K562 (cell line): ENCODE measurements at regions not wholly inside any gene's neighbourhood (a gene's known extent, or its start where the extent isn't known, plus 50 kb on each side); places are given as distances from the start of the nearest gene placed in this dataset.

ENCODE experiments used
- ATAC-seq: fragments of 200-7000 bp; cut with Tn5 transposase; 3 replicates; pipeline ENCODE4 v1.9.1; 2020; ENCODE audit warnings: moderate library complexity
- BruUV-seq: library from RNA; stranded (reverse); fragments of 400-500 nt; replicated peaks from 2 replicates; lab custom pipeline; 2021; lab: Mats Ljungman, UMichigan
- CTCF ChIA-PET: fragments of 300-600 bp; formaldehyde crosslinking; extraction: SDS; loops from one replicate; lab custom pipeline; 2021; ENCODE audit warnings: low intra/inter-chr PET ratio; lab: Yijun Ruan, JAX
- POLR2A ChIA-PET: fragments of 300-600, 350-650 bp; sonication (Branson Sonifier 250); formaldehyde crosslinking; extraction: SDS; loops from one replicate; lab custom pipeline; 2021; ENCODE audit warnings: antibody characterized with exemption, inconsistent platforms; lab: Yijun Ruan, JAX
- DNase-seq, 4 experiments: peaks; one replicate each; pipeline versions ENCODE4 v3.0.0 to v3.0.0-alpha.2; 2011 to 2018; ENCODE audit warnings: low spot score in 3 of 4, mixed read lengths in 3 of 4; ENCODE audit errors: extremely low read depth in 1 of 4
- FAIRE-seq: peaks from 2 replicates; lab custom pipeline; 2011; peaks lifted over from hg19 to GRCh38; lab: Jason Lieb, UNC
- H2AFZ ChIP-seq: 2 replicates; pipeline ENCODE4 v1.6.0; 2011; ENCODE audit warnings: low read depth, low read length, control low read depth, inconsistent platforms
- H3K27ac ChIP-seq: fragments of 200-600 bp; 3 replicates; pipeline ENCODE4 v1.8.0; 2011; ENCODE audit warnings: low read depth, mild to moderate bottlenecking, control low read depth, inconsistent platforms, low read length, moderate library complexity, mixed read lengths; ENCODE audit errors: extremely low read depth
- H3K27me3 ChIP-seq, 2 experiments: fragments of 300-600 bp in 1 of 2; 2 replicates in 1 of 2; 3 replicates in 1 of 2; pipeline versions ENCODE4 v1.6.0 to v1.8.0; 2011; ENCODE audit warnings: inconsistent platforms in 2 of 2, low read length in 2 of 2, mild to moderate bottlenecking in 1 of 2, mixed read lengths in 1 of 2, moderate library complexity in 1 of 2; ENCODE audit not compliant: control insufficient read depth in 2 of 2, insufficient read depth in 2 of 2
- H3K36me3 ChIP-seq: fragments of 300-600 bp; 3 replicates; pipeline ENCODE4 v1.8.0; 2011; ENCODE audit warnings: mild to moderate bottlenecking, low read length, inconsistent platforms; ENCODE audit not compliant: control insufficient read depth, insufficient read depth
- H3K4me1 ChIP-seq, 2 experiments: fragments of 200-600 bp in 1 of 2; replicated peaks in 1 of 2; 2 replicates in 1 of 2; 3 replicates in 1 of 2; pipeline versions ENCODE4 v1.5.1 to v1.8.0; 2011; ENCODE audit warnings: inconsistent platforms in 2 of 2, low read length in 2 of 2, mild to moderate bottlenecking in 1 of 2, mixed read lengths in 1 of 2, moderate library complexity in 1 of 2; ENCODE audit not compliant: control insufficient read depth in 2 of 2, insufficient read depth in 2 of 2
- H3K4me2 ChIP-seq: 2 replicates; pipeline ENCODE4 v1.6.1; 2011; ENCODE audit warnings: low read length, control low read depth, inconsistent platforms, mixed read lengths; ENCODE audit not compliant: insufficient read depth
- H3K4me3 ChIP-seq: fragments of 200-600 bp; sonication (generic), shearing (Covaris generic); 2 replicates; pipeline ENCODE4 v1.5.1; 2016; ENCODE audit warnings: control low read depth, inconsistent platforms
- H3K79me2 ChIP-seq: fragments of 200-600 bp; 3 replicates; pipeline ENCODE4 v1.8.0; 2011; ENCODE audit warnings: low read length, inconsistent platforms; ENCODE audit not compliant: control insufficient read depth, insufficient read depth
- H3K9ac ChIP-seq, 2 experiments: 2 replicates each; pipeline versions ENCODE4 v1.6.0 to v1.6.1; 2011; ENCODE audit warnings: low read depth in 2 of 2, low read length in 2 of 2, control low read depth in 1 of 2, inconsistent platforms in 1 of 2, mild to moderate bottlenecking in 1 of 2, mixed read lengths in 1 of 2; ENCODE audit not compliant: insufficient read depth in 1 of 2
- H3K9me1 ChIP-seq: one replicate; pipeline ENCODE4 v1.6.0; 2011; ENCODE audit warnings: inconsistent platforms, mild to moderate bottlenecking, low read length, moderate library complexity; ENCODE audit not compliant: control insufficient read depth, insufficient read depth
- H3K9me3 ChIP-seq: replicated peaks from 2 replicates; pipeline ENCODE4 v1.5.1; 2011; ENCODE audit warnings: low read depth, low read length, inconsistent platforms; ENCODE audit not compliant: control insufficient read depth, insufficient read depth
- H4K20me1 ChIP-seq: replicated peaks from 2 replicates; pipeline ENCODE4 v1.6.1; 2011; ENCODE audit warnings: low read length, inconsistent platforms, mixed read lengths; ENCODE audit not compliant: control insufficient read depth, insufficient read depth
- MIER1 ChIP-seq: fragments of 450-650 bp; IDR thresholded peaks from 2 replicates; pipeline ENCODE4 v1.6.1; 2016; ENCODE audit warnings: antibody characterized with exemption, mild to moderate bottlenecking, low read depth
- NUFIP1 ChIP-seq: fragments of 450-650 bp; IDR thresholded peaks from 2 replicates; pipeline ENCODE4 v1.6.1; 2018; ENCODE audit not compliant: partially characterized antibody
- PHF21A ChIP-seq: fragments of 450-650 bp; IDR thresholded peaks from 2 replicates; pipeline ENCODE4 v1.6.1; 2017; ENCODE audit warnings: low read depth, borderline replicate concordance
- PPARD ChIP-seq: fragments of 250-450 bp; sonication (Bioruptor Pico); IDR thresholded peaks from 2 replicates; pipeline ENCODE4 v1.8.0; 2022; ENCODE audit warnings: inconsistent platforms, mild to moderate bottlenecking, moderate library complexity
- RBM17 ChIP-seq: fragments of 200-400 bp; formaldehyde crosslinking; IDR thresholded peaks from 2 replicates; pipeline ENCODE4 v1.6.1; 2017; ENCODE audit warnings: low read depth, mild to moderate bottlenecking, low read length, borderline replicate concordance
- RBM22 ChIP-seq: fragments of 200-400 bp; formaldehyde crosslinking; IDR thresholded peaks from 2 replicates; pipeline ENCODE4 v1.6.1; 2018; ENCODE audit warnings: low read length, low read depth; ENCODE audit not compliant: poor library complexity, severe bottlenecking
- ZFP36 ChIP-seq: fragments of 150-350 bp; IDR thresholded peaks from 2 replicates; pipeline ENCODE4 v1.6.1; 2018; ENCODE audit warnings: low read length, low read depth; ENCODE audit not compliant: partially characterized antibody
- ZNF695 ChIP-seq: fragments of 450-650 bp; formaldehyde crosslinking; IDR thresholded peaks from 2 replicates; pipeline ENCODE4 v1.4.0; 2020; ENCODE audit warnings: mild to moderate bottlenecking, moderate library complexity
- WGBS: fragments of 100-300 bp; shearing (Covaris generic); methylation state at CpG from one replicate; pipeline ENCODE4 v1.1.6; 2016; ENCODE audit warnings: low coverage, mixed read lengths; ENCODE audit not compliant: insufficient coverage; ENCODE audit errors: missing lambda C conversion rate; 5-methylcytosine and 5-hydroxymethylcytosine counted together
- in situ Hi-C: fragments of 300-500 bp; cut with MboI; formaldehyde crosslinking; loops from 4 replicates; pipeline ENCODE4 v1.15.0; 2018; ENCODE audit warnings: inconsistent platforms, mixed read lengths
- intact Hi-C: fragments of 100-400 bp; cut with micrococcal nuclease; formaldehyde crosslinking; loops from 2 replicates; pipeline ENCODE4 v1.14.2; 2022
- TF ChIP-seq, protein P1 (sequence below): sonication (generic); formaldehyde crosslinking; IDR thresholded peaks from 2 replicates; pipeline ENCODE4 v1.9.0; 2022; ENCODE audit warnings: mild to moderate bottlenecking, missing genetic modification reagents
- TF ChIP-seq, protein P2 (sequence below): sonication (generic); formaldehyde crosslinking; IDR thresholded peaks from 2 replicates; pipeline ENCODE4 v1.8.1; 2023; ENCODE audit warnings: mild to moderate bottlenecking, missing genetic modification reagents

DNA sequence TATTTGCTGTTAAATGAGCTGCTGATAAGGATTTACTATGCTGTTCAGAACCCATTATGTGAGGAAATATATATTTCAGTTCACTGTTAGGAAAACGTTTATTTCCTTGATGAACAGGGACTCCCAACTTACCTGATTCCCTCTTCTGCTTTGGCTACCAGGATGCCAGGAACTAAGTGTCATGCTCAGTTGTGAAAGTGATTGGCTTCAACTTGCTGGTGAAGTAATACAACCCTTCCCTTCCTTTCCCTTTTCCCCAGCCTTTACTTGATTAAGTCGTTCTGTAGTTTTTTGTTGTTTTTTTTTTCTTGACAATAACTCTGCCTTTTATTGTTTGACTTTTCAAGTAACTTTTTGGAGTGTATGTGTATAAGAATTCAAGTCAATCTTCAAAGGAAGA, 309.3 kb downstream of the DOCK8 start:
- Histone ChIP-seq H3K4me2 (no peak overlapping the region), H3K27ac (no peak overlapping the region), H3K9me3 (no peaks in the 10 kb centered on the region), H3K27me3 (peaks cover 0 to under 1% of the 10 kb centered on the region in 2 experiments; a peak in 1 of 5 replicates), H4K20me1 (no peaks in the 10 kb centered on the region), H3K4me3 (no peak overlapping the region), H3K4me1 (no peaks in the 10 kb centered on the region; a peak in 1 of 5 replicates), H3K36me3 (no peaks in the 10 kb centered on the region), H2AFZ (no peak overlapping the region), H3K9me1 (no peaks in the 10 kb centered on the region), H3K9ac (no peak overlapping the region), H3K79me2 (no peaks in the 10 kb centered on the region)
- TF ChIP-seq MIER1, result no peak
- no peak for TF ChIP-seq RBM22
- TF ChIP-seq ZFP36, result no peak
- TF ChIP-seq, protein P1, sequence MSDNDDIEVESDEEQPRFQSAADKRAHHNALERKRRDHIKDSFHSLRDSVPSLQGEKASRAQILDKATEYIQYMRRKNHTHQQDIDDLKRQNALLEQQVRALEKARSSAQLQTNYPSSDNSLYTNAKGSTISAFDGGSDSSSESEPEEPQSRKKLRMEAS, result no peak
- no peak for TF ChIP-seq RBM17
- no peak for TF ChIP-seq PHF21A
- TF ChIP-seq PPARD (CRISPR knock-in tag), result no peak
- no peak for TF ChIP-seq NUFIP1
- TF ChIP-seq, protein P2, sequence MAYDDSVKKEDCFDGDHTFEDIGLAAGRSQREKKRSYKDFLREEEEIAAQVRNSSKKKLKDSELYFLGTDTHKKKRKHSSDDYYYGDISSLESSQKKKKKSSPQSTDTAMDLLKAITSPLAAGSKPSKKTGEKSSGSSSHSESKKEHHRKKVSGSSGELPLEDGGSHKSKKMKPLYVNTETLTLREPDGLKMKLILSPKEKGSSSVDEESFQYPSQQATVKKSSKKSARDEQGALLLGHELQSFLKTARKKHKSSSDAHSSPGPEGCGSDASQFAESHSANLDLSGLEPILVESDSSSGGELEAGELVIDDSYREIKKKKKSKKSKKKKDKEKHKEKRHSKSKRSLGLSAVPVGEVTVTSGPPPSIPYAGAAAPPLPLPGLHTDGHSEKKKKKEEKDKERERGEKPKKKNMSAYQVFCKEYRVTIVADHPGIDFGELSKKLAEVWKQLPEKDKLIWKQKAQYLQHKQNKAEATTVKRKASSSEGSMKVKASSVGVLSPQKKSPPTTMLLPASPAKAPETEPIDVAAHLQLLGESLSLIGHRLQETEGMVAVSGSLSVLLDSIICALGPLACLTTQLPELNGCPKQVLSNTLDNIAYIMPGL (CRISPR knock-in tag), result no peak
- no peak for TF ChIP-seq ZNF695 (CRISPR knock-in tag)
- BruUV-seq, result no TSS peak
- in situ Hi-C loops, result no loop called here
- intact Hi-C loops, result no loop called here
- FAIRE-seq (no peak), DNase-seq (no peak), ATAC-seq (no peak)
- POLR2A ChIA-PET, result no interaction called here
- 0% methylated on average over 2 of the region's 2 CpGs for WGBS
- CTCF ChIA-PET, result no interaction called here
